Right forelimb (tissue), 1 donor: ENCODE measurements at regions not wholly inside any gene's neighbourhood (a gene's known extent, or its start where the extent isn't known, plus 50 kb on each side); places are given as distances from the start of the nearest gene placed in this dataset.
"Not testable (repeated sequence)": the region's sequence is repeated elsewhere in the genome, so short reads cannot be mapped to it uniquely, and the experiment has no call there.

Experiments
- DNase-seq: peaks from one replicate; pipeline ENCODE4 v3.0.0-alpha.2; 2018

DNA sequence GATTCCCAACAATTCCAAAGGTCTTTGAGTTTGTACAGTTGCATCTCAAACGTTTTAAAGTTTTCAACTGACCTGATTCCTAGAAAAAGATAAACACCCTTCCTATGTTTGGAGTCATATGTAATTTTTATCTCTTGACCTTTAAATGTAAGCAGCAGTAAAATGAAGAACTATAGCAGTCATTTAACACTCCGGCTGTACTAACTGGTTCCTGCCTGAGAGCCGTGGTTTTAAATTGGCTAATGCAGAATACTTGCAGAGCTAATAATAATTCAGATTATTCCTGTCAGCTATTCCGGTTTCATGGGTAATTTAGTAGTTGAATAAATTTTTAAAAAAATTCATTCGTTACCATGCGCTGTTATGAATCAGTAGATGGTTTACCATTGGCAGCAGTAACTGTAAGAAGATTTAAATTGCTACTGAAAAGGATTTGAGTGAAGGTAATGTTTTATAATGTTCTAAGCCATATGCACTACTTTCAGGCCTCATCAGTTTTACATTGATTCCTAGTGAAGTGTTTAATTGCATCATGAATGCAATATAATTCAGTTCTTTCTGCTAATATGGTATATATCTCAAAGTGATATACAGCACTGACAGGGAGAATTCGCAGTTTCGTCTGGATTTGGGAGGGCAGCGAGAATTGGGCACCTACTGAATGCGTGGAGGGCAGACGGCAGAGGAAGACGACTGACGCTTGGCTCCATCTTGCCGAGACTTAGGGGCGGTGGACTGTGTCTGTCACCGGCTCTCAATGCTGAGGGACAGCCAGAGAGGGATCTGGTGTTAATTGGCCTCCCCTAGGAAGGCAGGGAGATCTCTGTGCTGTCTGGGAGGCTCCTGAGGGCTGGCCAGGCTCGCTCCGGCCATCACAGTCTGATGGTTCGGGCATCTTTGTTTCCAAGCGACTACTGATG, 217.7 kb downstream of the PHETA1 start:
- DNase-seq, result no peak

DNA sequence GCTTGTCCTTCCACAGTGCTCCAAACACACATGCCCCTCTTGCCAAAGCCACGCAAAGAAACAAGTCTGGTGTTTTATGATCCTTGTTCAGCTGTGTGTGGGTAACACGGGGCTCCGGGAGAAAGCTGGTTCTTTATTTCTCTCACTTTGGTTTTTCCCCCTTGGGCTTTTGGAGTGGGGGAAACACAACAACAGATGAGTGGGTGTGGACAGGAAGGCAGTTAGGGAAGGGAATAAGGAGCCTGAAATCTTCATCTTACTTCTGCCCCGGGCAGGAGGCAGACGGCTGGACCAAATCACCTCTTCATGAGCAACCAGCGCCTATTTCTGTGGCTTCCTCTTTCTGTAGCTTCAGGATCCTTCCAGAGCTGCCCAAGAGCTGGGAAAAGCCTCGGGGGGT, 218.5 kb downstream of the PHETA1 start:
- DNase-seq, result no peak

DNA sequence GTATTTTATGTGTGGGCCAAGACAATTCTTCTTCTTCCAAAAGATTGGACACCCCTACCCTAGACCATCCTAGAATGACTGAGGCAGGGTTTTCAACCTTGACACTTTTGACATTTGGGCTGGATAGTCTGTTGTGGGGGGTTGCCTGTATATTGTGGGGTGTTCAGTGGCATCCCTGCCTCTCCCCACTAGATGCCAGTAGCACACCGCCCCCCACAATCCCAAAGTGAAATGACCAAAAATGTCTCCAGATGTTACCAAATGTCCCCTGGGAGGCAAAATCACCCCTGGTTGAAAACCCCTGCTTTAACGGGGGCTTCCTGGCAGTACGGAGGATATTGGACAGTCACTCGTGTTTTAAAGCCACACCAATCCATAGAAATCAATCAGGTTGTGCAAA, 219.6 kb downstream of the PHETA1 start:
- no peak for DNase-seq

DNA sequence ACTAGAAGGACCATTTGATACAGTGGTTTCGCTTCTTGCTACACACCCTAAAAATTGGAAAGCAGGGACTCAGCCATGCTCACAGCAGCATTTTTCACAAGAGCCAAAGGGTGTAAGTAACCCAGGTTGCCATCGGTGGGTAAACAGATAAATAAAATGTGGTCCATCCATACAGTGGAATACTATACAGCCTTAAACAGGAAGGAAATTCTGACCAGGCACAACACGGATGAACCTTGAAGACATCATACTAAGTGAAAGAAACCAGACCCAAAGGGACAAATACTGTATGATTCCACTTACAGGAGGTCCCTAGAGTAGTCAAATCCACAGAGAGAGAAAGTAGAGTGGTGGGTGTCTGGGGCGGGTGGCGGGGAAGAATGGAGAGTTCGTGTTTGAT, 220.9 kb downstream of the PHETA1 start:
- DNase-seq, result no peak

DNA sequence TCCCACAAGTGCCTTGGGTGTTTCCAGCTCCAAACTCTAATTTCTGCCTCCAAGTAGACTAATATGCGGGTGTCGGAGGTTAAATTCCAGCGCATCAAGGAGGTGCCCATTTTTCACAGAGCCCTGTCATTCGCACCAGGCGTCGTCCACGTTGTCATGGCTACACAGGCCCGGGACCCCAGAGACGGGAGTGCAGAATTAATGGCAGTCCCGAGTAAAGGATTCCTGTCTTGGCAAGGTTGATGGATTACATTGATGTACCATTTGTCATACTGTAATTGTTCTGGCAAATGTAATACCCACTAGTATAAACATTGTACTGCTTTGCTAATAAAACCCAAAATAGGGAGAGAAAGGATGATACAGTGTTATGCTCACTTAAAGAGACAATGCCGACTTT, 222.9 kb upstream of the MYL2 start:
- DNase-seq, result no peak

DNA sequence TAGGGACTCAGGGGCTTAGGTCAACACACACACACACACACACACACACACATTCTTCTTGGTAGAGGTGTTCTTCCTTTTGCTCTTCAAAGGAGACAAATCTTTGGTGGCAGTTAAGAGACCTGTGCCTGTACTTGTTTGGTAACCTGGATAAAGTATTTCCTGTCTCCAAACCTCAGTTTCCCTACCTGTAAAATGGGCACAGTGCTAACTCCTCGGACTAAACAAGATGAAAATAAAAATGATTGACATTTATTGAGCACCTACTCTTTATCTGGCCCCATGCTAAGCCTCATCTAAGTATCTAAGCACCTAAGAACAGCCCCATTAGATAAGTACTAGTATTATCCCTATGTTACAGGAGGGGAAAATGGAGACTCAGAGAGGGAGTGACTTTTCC, 220.8 kb upstream of the MYL2 start:
- DNase-seq, result no peak

DNA sequence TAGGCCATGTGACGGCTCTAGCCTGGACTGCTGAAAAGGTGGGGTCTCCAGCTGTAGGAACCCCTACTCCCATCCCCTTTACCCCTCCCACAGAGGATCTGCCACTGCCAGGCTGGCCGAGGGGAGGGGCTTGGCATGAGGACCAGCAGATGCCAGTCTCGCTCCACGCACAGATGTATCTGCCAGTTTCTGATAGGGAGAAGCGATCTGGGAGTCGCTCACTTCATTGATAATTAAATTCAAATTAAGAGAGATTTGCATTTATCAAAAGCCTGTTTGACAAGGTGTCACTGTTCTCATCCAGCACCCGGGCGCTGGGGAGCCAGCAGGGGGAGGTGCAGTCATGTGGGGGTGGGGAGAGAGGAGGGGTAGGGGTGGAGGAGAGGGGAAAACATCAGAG, 217.6 kb upstream of the MYL2 start:
- no peak for DNase-seq

DNA sequence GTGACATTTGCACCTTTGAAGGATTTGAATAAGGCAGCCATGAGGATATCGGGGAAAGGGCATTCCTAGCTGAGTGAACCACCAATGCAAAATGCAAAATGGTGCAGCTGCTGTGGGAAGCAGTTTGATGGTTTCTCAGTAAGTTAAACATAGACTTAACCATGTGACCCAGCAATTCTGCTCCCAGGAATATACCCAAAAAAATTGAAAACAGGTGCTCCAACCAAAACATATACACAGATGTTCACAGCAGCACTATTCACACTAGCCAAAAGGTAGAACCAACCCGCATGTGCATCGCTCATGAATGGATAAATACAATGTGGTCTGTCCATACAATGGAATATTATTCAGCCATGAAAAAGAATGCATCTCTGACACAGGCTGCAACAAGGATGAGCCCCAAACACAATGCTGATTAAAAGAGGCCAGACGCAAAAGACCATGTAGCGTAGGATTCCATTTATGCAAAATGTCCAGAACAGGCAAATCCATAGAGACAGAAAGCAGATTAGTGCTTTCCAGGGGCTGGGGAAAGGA, 215.0 kb upstream of the MYL2 start:
- DNase-seq, result no peak

DNA sequence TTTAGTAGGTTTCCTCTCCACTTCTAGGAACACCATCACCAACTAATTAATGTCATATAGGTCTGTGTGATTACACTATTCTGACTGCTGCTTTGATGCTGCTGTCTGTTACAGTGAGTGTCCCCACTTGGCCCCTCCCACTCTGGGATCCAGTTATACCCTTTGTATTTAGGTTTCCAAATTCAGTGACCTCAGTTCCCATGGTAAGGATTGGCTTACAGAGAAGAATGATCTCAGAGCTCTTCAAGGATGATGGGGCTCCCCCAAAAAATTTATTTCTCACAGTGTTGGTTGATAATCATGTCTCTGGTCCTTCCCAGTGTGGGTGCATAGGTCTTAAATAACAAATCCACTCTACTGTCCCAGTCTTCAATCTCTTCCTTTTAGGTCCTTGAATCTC, 210.0 kb upstream of the MYL2 start:
- no peak for DNase-seq

DNA sequence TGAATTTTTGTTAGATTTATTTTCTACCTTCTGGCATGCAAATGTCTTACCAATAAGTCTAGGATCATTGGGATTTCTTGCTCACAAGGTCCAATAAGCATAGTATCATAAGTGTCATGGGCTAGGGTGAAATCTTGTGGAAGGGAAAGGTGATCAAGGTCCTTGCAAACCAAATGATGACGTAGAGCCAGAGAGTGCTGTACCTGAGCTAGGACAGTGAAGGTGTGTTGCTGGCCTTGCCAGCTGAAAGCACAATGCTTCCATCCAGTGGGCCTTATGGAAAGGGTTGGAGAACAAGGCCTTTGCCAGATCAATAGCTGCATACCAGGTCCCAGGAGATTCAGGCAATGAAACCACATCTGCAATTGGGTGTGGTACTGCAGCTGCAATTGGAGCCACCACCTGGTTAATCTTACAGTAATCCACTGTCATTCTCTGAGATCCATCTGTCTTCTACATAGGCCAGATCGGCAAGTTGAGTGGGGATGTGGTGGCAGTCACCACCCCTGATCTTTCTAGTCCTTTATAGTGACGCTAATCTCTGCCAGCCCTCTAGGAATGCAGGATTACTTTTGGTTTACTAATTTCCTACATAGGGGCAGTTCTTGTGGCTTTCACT, 208.9 kb upstream of the MYL2 start:
- no peak for DNase-seq

DNA sequence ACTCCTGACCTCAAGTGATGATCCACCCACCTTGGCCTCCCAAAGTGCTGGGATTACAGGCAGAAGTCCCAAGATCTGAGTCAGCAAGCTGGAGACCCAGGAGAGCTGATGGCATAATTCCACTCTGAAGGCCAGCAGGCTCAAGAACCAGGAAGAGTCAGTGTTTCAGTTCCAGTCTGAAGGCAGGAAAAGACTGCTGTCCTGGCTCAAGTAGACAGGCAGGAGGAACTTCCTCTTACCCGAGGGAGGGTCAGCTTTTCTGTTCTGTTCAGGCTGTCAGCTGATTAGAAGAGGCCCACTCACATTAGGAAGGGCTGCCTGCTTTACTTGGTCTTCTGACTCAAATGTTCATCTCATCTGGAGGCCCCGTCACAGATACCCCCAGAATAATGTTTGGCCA, 206.0 kb upstream of the MYL2 start:
- DNase-seq, result no peak

DNA sequence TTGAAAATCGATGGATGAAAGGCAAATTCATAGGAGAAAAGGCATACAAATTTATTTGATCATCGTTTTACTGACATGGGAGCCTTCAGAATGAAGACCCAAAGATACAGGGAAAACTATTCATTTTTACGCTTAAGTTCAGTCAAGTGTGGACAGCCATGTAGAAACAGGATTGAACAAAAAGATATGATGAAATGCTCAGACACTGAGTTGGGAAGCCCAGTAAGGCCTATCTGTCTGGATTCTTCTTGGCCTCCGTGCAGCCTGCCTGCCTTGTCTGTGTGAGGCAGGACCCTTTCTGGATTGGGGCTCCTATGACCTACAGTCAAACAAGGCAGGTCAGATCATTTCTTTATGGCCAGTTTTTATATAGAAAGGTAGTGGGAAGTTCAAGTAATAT, 203.8 kb upstream of the MYL2 start:
- no peak for DNase-seq

DNA sequence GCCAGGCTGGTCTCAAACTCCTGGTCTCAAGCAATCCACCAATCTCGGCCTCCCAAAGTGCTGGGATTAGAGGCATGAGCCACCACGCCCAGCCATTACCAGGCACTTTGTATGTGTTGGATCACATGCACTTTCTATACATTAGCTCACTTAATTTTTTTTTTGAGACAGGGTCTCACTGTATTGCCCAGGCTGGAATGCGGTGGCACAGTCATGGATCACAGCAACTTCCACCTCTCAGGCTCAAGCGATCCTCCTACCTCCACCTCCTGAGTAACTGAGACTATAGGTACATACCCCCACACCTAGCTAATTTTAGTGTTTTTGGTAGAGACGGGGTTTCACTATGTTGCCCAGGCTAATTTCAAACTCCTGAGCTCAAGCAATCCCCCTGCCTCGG, 203.0 kb upstream of the MYL2 start:
- no peak for DNase-seq

DNA sequence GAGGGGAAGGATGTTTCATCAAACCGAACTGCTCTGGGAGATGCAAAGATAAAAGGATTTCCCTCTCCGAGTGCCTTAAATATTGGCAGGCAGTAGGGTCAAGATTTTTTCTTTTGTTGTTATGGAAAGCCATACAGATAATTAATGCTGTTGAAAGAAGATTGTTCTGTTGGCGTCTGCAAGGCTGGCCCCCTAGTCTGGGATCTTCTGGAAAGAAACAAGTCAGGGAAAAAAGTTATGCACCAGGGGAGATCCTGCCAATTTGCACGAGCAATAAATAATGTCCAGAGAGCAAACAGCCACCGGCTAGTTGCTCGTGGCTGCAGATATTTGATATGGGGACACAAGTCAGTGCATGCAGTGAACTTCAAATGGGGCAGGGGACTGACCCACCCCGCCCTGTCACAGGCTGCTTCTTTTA, 202.1 kb upstream of the MYL2 start:
- DNase-seq, result no peak

DNA sequence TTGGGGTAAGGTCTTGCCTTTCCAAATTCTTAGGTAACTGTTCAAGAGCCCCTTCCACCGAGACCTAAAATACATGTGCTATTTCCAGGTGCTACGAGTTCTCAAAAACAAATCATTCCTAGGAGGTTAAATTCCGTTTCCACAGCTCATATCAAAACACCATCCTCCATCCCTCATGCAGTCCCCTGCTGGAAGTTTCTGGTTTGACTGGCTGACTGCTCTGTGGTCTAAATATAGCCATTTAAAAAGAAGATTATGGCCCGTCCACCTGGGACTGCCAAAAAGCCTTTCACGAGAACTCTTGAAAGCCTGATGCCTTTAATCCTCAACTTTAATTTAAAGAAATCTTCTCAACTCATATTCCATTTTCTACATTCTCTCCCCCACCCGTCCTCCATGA, 201.5 kb upstream of the MYL2 start:
- no peak for DNase-seq

DNA sequence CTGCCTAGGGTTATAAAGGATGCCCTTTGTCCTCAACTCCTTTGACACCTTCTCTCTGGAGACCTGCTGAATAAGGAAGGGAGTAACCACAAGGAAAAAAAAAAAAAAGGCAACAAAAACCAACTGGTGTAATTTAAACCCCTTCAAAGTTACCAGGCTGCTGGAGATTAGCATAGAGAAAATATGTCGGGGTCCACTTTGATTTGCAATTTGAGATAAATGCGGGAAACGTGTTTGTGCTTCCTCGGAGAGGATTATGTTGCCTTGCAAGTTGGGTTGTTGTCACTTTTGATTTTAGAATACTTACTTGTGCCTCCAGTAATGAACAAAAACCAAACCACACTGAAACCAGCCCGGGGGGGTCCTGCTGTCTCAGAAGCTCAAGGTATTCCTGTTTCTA, 200.2 kb upstream of the MYL2 start:
- no peak for DNase-seq

DNA sequence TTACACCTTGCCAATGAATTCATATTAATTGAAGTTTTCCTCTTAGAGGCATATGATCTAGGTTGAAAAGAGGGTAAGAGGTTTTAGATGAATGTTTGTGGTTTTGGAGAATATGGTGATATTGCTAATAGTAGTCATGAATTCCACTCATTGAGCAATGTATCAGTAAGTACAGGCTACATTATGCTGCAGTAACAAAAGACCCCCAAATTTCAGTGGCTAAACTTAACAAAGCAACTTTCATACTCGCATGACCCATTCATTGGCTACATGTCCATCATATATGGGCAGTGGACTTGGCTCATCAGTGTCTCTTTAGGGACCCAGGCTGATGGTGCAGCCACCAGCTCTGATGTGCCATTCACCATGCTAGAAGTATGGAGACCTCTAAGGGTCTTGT, 196.6 kb upstream of the MYL2 start:
- DNase-seq, result no peak

DNA sequence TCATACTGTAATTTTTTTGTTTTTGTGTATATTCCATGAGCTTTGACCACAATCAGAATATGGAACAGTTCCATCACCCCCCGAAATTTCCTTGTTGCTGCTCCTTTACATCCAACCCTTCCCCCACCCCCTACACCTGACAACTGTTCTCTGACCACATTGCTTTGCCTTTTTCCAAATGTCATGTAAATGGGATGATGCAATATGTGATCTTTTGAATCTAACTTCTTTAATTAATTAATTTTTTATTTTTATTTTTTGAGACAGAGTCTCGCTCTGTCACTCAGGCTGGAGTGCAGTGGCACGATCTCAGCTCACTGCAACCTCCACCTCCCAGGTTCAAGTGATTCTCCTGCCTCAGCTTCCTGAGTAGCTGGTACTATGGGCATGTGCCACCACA, 192.9 kb upstream of the MYL2 start:
- not testable (repeated sequence) for DNase-seq

DNA sequence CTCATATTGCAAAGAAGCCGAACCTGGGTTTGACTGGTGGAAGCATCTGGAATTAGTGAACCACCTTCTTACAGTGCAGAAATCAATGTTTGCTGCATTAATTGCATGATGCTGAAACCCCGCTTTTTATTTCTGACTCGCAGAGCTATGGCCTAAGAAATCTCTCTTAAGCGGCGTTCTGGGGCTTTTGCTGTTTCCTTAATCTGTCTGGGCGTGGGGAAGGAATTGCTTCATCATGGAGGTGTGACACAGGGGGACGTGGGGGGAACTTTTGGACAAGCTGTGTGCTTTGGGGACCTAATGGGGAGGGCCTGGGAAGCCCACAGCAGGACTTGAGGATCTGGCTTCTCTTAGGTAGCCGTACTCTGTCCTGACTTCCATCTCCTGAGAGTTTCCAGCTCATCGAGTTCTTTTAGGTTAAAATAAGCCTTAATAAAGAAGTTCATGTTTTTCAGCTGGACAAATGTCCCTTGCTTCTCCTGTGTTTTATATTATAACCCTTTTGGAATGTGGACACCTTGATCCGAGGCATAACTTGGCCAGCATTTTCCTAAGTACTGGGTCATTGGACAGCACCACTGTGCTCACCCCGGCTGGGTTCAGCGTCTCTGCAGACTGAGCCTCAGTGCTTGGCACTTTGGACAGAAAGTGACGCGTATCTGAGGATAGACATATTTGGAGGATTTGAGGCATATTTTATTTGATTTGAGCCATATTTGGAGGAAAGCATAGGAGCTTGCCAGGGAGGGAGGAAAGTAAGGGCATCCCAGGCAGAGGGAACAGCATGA, 192.1 kb upstream of the MYL2 start:
- DNase-seq, result no peak

DNA sequence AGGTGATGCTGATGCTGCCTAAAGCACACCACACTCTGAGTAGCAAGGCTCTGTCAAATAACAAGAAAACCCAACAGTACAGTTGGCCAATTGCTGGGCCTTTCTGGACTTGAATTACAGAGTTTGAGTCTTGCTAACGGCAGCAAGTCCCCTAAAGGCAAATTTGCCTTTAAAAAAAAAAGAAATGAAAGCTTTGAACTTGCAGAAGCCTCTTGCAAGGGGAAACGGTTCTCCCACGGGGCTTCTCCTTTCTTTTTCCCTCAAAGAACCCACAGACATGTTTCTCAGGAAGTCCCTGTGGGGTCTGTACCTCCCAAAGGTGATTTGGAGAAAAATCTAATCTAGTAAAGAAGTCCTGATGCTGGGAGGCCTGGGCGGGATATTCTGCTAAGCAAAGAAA, 191.3 kb upstream of the MYL2 start:
- no peak for DNase-seq

DNA sequence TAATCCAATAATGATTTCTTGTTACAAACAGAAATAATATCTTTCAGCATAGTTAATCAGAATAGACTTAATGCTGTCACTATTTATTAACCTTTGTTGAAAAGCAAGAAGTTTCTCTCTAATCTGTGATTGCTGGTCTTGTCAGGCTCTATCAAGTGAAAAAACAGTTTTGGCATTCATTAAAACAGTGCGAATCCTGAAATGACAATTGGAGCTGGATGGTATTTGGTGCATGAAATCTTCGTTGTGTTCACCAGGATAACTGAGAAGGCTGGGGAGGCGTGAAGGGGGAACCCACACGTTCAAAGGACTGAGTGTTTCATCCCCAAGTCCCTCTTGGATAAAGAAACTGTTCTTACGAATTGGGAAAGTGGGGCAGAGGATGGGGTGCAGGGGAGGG, 190.2 kb upstream of the MYL2 start:
- DNase-seq, result no peak

DNA sequence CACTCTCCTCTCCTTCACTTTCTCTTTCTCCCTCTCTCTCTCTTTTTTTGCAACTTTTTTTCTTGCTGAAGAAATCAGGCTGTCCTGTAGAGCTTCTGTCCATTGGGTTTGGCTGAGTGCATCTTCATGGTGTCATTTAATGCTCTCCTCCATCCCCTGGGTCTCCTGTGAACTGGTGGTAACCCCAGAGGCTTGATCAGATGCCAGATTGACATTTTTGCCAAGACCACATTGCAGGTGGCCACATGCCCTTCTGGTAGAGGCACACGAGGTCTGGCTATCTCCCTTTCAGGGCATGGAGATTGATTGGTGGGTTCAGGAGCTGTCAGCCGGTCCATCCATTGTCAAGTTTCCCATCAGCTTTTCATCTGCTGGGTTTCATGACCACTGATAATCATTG, 188.3 kb upstream of the MYL2 start:
- no peak for DNase-seq

DNA sequence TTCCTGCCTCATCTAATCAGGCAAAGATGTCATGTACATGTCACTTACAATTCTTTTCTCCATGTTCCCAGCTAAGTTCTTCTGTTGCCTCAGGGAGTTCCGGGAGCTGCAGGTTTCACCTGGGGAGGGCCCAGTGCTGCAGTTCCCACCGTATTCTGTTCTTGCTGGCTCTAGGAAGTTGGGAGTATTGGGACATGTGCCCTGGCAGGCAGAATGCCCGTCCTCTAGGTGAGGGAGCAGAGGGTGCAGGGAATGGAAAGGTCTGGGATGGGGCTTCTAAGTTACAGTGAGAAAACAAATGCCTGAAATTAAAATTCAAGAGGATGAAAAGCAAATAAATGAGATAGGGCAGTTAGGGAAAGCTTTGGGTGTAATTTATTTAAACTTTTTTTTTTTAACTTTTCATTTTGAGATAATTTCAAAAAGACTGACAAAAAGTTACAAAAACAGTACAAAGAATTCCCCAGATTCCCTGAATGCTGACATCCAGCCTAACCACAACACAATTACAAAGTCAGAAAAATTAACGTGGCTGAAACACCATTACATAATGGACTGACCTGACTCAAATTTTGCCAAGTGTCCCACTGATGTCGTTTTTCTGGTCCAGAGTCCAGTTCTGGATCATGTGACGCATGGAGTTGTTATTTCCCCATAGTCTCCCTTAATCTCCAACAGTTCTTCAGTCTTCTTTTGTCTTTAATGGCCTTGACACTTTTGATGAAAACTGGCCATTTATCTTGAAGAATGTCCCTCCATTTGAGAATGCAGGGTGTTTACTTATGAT, 187.2 kb upstream of the MYL2 start:
- no peak for DNase-seq
